MG63 (cell line): ENCODE measurements at regions not wholly inside any gene's neighbourhood (a gene's known extent, or its start where the extent isn't known, plus 50 kb on each side); places are given as distances from the start of the nearest gene placed in this dataset.

Experiments
- DNase-seq: peaks from one replicate; pipeline ENCODE4 v3.0.0-alpha.2; 2020
- H3K27me3 ChIP-seq: fragments of 250-450 bp; sonication (Bioruptor Pico); 2 replicates; pipeline ENCODE4 v1.5.1; 2020; ENCODE audit warnings: mild to moderate bottlenecking, moderate library complexity
- H3K36me3 ChIP-seq: fragments of 250-450 bp; sonication (Bioruptor Pico); 2 replicates; pipeline ENCODE4 v1.5.1; 2020; ENCODE audit warnings: mild to moderate bottlenecking, moderate library complexity
- H3K4me3 ChIP-seq: fragments of 250-450 bp; sonication (Bioruptor Pico); 2 replicates; pipeline ENCODE4 v1.5.1; 2020; ENCODE audit warnings: mild to moderate bottlenecking, moderate library complexity
- H3K9me3 ChIP-seq: fragments of 250-450 bp; sonication (Bioruptor Pico); 2 replicates; pipeline ENCODE4 v1.5.1; 2020; ENCODE audit warnings: mild to moderate bottlenecking, moderate library complexity

- no peak for DNase-seq
- no peaks in the 10 kb centered on the region for H3K36me3 ChIP-seq
- no peaks in the 10 kb centered on the region for H3K9me3 ChIP-seq
- no peaks in the 10 kb centered on the region for H3K27me3 ChIP-seq
- no peak overlapping the region for H3K4me3 ChIP-seq
Observed at GRCh38 chr9:126017758-126018157, 270.6 kb downstream of the PBX3 start.

GRCh38 chr9:126020836-126021235 lies 273.7 kb downstream of the PBX3 start:
- H3K27me3 ChIP-seq = no peaks in the 10 kb centered on the region
- DNase-seq = no peak
- no peaks in the 10 kb centered on the region for H3K36me3 ChIP-seq
- H3K9me3 ChIP-seq = no peaks in the 10 kb centered on the region
- H3K4me3 ChIP-seq = no peak overlapping the region

- DNase-seq = no peak
- no peaks in the 10 kb centered on the region for H3K36me3 ChIP-seq
- H3K27me3 ChIP-seq = no peaks in the 10 kb centered on the region
- no peaks in the 10 kb centered on the region for H3K9me3 ChIP-seq
- H3K4me3 ChIP-seq = no peak overlapping the region
Observed at GRCh38 chr9:126023962-126024361, 276.8 kb downstream of the PBX3 start.

- no peaks in the 10 kb centered on the region for H3K9me3 ChIP-seq
- no peaks in the 10 kb centered on the region for H3K36me3 ChIP-seq
- H3K27me3 ChIP-seq = no peaks in the 10 kb centered on the region
- H3K4me3 ChIP-seq = no peak overlapping the region
- DNase-seq = no peak
Observed at GRCh38 chr9:126024581-126025230, 277.5 kb downstream of the PBX3 start.

- DNase-seq = no peak
- Histone ChIP-seq H3K9me3 (no peaks in the 10 kb centered on the region), H3K4me3 (no peak overlapping the region), H3K36me3 (no peaks in the 10 kb centered on the region), H3K27me3 (no peaks in the 10 kb centered on the region)
Observed at GRCh38 chr9:126025991-126026390, 278.8 kb downstream of the PBX3 start.

- H3K27me3 ChIP-seq = no peaks in the 10 kb centered on the region
- DNase-seq = no peak
- no peaks in the 10 kb centered on the region for H3K9me3 ChIP-seq
- H3K4me3 ChIP-seq = no peak overlapping the region
- H3K36me3 ChIP-seq = no peaks in the 10 kb centered on the region
Observed at GRCh38 chr9:126027566-126027965, 280.4 kb downstream of the PBX3 start.

GRCh38 chr9:126028746-126029145 lies 281.6 kb downstream of the PBX3 start:
- Histone ChIP-seq H3K9me3 (no peaks in the 10 kb centered on the region), H3K27me3 (no peaks in the 10 kb centered on the region), H3K4me3 (no peak overlapping the region), H3K36me3 (no peaks in the 10 kb centered on the region)
- no peak for DNase-seq

- Histone ChIP-seq H3K36me3 (no peaks in the 10 kb centered on the region), H3K9me3 (no peaks in the 10 kb centered on the region), H3K27me3 (no peaks in the 10 kb centered on the region), H3K4me3 (no peak overlapping the region)
- no peak for DNase-seq
Observed at GRCh38 chr9:126030716-126031115, 283.5 kb downstream of the PBX3 start.

- Histone ChIP-seq H3K27me3 (no peaks in the 10 kb centered on the region), H3K4me3 (no peak overlapping the region), H3K9me3 (no peaks in the 10 kb centered on the region), H3K36me3 (no peaks in the 10 kb centered on the region)
- DNase-seq = no peak
Observed at GRCh38 chr9:126031116-126031515, 283.9 kb downstream of the PBX3 start.

- H3K36me3 ChIP-seq = no peaks in the 10 kb centered on the region
- no peak for DNase-seq
- H3K27me3 ChIP-seq = no peaks in the 10 kb centered on the region
- H3K9me3 ChIP-seq = no peaks in the 10 kb centered on the region
- H3K4me3 ChIP-seq = no peak overlapping the region
Observed at GRCh38 chr9:126032135-126032534, 285.0 kb downstream of the PBX3 start.

GRCh38 chr9:126033318-126033717 lies 286.1 kb downstream of the PBX3 start:
- no peak for DNase-seq
- H3K4me3 ChIP-seq = no peak overlapping the region

GRCh38 chr9:126033956-126034355 lies 286.8 kb downstream of the PBX3 start:
- no peak for DNase-seq
- Histone ChIP-seq H3K4me3 (no peak overlapping the region), H3K27me3 (no peaks in the 10 kb centered on the region), H3K9me3 (no peaks in the 10 kb centered on the region), H3K36me3 (no peaks in the 10 kb centered on the region)

More at GRCh38 chr9:126033318-126033717, 286.1 kb downstream of the PBX3 start:
- H3K36me3 ChIP-seq = no peaks in the 10 kb centered on the region
- H3K9me3 ChIP-seq = no peaks in the 10 kb centered on the region
- no peaks in the 10 kb centered on the region for H3K27me3 ChIP-seq

- Histone ChIP-seq H3K27me3 (no peaks in the 10 kb centered on the region), H3K36me3 (no peaks in the 10 kb centered on the region), H3K4me3 (no peak overlapping the region), H3K9me3 (no peaks in the 10 kb centered on the region)
- DNase-seq = no peak
Observed at GRCh38 chr9:126036881-126037291, 289.7 kb downstream of the PBX3 start.

- peaks cover 10% of the 10 kb centered on the region for H3K9me3 ChIP-seq
- no peaks in the 10 kb centered on the region for H3K36me3 ChIP-seq
- H3K27me3 ChIP-seq = no peaks in the 10 kb centered on the region; the same call in 1 of the 2 replicates
- H3K4me3 ChIP-seq = no peak overlapping the region
- no peak for DNase-seq
Observed at GRCh38 chr9:126038790-126039189, 287.8 kb upstream of the MVB12B start.

- no peak overlapping the region for H3K4me3 ChIP-seq
- H3K9me3 ChIP-seq = peaks cover 10% of the 10 kb centered on the region
- DNase-seq = no peak
- no peaks in the 10 kb centered on the region for H3K36me3 ChIP-seq
- no peaks in the 10 kb centered on the region; the same call in 1 of the 2 replicates for H3K27me3 ChIP-seq
Observed at GRCh38 chr9:126043681-126044080, 282.9 kb upstream of the MVB12B start.

- no peak overlapping the region for H3K4me3 ChIP-seq
- H3K36me3 ChIP-seq = no peaks in the 10 kb centered on the region
- DNase-seq = no peak
- peaks cover 4% of the 10 kb centered on the region; the same call in 1 of the 2 replicates for H3K27me3 ChIP-seq
- H3K9me3 ChIP-seq = no peaks in the 10 kb centered on the region
Observed at GRCh38 chr9:126049088-126049487, 277.5 kb upstream of the MVB12B start.

- Histone ChIP-seq H3K27me3 (peaks cover 8% of the 10 kb centered on the region), H3K36me3 (no peaks in the 10 kb centered on the region), H3K4me3 (no peak overlapping the region), H3K9me3 (no peaks in the 10 kb centered on the region)
- DNase-seq = no peak
Observed at GRCh38 chr9:126049896-126050604, 276.6 kb upstream of the MVB12B start.

GRCh38 chr9:126050605-126050990 lies 276.0 kb upstream of the MVB12B start:
- H3K4me3 ChIP-seq = no peak overlapping the region
- DNase-seq = no peak
- peaks cover 8% of the 10 kb centered on the region for H3K27me3 ChIP-seq
- H3K36me3 ChIP-seq = no peaks in the 10 kb centered on the region
- no peaks in the 10 kb centered on the region for H3K9me3 ChIP-seq
